ENCODE measurements at regions not wholly inside any gene's neighbourhood (a gene's known extent, or its start where the extent isn't known, plus 50 kb on each side); places are given as distances from the start of the nearest gene placed in this dataset.

DNA sequence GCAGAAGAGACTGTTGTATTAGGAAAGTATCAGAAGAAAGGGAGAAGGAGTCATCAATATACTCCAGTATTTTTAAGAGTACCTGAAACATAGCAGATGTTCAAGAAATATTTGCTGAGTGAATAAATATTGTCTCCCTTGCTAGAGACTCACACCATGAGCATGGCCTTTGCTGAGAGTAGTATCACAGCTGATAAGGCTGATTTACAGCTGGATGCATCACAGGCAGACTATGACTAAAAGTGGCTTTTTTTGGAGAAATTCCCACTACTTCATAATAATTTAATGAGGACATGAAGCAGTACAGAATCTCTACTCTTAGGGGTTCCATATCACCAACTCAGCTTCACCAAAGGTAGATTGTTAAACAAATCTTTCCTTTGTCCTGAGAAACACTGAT lies 373.3 kb downstream of the RBM43 start:
- TF ChIP-seq CTCF (IDR thresholded peaks at IDR 0.05; ENCODE audit: low read depth, low read length, poor library complexity, severe bottlenecking) (no peak), EZH2phosphoT487 (IDR thresholded peaks at IDR 0.05; ENCODE audit: borderline replicate concordance, low read length) (no peak)

Measured in DOHH2 (cell line).